DMS79 treated with DMSO at 0.1 percent for 48 hours (cell line): ENCODE measurements at regions not wholly inside any gene's neighbourhood (a gene's known extent, or its start where the extent isn't known, plus 50 kb on each side); places are given as distances from the start of the nearest gene placed in this dataset.

Source experiments
- DNase-seq: peaks from one replicate; lab custom pipeline; 2025; lab: John Stamatoyannopoulos, UW

- no peak for DNase-seq
Observed at GRCh38 chr6:147621263-147621662, 112.8 kb downstream of the SAMD5 start.

DNA sequence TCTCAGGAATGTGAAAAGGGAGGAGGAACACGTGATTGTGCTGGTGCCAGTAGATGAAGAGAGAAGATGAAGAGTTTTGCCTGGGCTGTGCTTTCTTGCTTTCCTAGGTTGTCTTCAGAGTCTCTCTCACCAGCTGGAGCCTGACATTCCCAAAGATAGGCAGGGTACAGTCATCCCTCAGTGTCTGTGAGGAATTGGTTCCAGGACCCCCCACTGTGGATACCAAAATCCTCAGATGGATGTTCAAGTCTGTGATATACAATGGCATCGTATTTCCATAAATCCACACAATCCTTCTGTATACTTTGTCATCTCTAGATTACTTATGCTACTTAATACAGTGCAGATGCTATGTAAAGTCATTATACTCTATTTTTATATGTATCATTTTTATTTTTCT lies 113.5 kb downstream of the SAMD5 start:
- DNase-seq = no peak

DNA sequence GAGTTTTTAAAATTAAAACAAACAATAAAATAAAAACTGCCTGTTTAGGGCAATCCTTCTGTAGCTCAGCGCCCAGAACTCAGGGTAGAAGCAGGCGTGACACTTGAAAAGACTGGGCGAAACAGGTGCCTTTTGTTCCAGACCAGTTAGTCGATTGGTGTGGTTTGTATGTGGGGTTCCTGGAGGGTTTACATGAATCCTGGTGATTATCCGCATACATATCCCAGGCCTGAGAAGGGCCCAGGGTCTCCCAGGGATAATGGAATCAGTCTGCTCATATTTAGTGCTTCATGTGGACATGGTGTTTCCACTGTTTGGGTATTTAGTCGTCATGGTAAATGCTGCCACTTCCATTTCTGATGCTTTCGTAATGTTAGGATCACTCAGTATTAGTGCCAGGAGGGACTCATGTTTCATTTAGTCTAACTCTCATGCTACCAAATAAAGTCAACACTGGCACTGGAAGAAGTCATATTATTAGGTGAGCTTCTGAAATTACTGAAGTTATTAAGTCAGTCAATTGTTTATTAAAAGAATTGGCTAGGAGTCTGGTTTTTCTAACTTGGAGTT lies 116.5 kb downstream of the SAMD5 start:
- DNase-seq = no peak

GRCh38 chr6:147625946-147626345 lies 117.5 kb downstream of the SAMD5 start:
- DNase-seq = no peak

DNA sequence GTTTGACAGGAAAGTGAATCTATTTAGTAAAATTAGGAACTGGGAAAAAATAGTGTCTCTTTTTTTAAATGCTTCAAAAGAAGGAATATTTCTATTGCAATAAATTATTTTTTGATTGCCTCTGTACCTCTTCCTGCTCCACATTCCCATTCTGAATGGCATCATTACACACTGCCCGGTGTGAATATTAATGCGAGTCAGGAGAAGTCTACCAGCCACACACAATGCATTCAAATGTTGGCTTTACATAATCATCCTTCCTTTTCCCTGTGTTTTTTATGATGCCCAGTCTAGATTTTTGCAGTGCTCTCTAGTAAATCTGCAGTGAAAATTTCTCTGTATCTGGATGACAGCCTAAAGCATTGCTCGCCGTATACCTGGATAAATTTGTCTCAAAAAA lies 118.9 kb downstream of the SAMD5 start:
- no peak for DNase-seq

DNA sequence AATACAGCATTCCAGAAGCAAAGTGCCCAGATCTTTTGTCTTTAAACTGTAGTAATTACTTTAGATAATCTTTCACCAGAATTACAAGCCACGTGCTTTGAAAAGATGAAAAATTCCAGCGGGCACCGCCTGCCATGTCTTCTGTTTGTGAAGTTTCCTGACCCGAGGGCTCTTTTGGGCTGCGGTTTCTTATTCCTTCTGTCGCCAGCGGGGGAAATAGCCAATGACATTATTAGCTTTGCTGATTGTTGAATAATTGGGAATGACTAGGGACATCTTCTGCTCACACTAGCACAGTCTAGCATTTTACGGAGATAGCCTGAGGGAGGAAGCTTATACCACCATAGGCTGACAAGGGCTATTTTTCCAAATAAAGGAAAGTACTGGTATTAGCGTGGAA lies 124.7 kb downstream of the SAMD5 start:
- DNase-seq = no peak

DNA sequence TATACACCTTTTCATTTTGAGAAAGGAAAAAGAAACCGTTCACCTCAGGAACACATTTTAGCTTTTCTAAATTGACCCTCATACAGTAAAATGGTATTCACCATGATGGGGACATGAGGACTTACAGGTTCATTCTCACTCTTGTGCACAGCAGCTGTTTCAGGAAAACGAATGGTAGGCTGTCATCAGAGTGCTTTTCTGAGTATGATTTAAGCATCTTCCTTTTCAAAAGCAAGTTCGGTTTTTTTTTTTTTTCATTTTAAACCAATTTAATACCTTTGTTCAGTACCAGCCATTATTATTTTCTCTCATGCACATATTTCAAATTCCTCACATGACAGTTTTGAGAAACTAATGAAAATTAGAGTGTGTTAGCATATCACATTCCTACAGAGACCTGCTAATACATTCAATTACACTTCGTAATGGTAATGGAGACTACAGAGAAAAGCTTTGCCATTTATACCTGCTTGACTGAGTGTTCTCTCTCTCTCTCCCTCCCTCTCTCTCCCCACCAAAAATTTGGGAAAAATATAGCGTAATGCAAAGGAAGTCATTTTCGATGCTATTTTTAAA lies 129.2 kb downstream of the SAMD5 start:
- no peak for DNase-seq

DNA sequence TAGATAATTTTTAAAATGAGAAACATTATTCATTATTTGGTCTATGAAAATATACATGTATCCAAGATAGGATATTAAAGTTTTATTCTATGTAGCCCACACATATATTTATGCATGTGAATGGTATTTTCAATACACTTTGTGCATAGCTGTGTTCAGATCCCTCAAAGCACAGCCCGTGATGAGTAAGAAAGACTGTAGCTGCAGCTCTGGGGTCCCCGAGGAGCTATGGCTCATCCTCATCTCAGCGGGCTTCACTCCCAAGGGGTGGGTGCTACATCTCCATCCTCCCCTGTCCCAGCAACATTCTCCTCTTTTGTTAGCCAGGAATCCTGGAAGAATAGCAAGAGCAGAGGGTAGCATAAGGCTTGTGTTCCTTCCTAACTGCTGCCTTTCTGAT lies 130.8 kb downstream of the SAMD5 start:
- DNase-seq = no peak

DNA sequence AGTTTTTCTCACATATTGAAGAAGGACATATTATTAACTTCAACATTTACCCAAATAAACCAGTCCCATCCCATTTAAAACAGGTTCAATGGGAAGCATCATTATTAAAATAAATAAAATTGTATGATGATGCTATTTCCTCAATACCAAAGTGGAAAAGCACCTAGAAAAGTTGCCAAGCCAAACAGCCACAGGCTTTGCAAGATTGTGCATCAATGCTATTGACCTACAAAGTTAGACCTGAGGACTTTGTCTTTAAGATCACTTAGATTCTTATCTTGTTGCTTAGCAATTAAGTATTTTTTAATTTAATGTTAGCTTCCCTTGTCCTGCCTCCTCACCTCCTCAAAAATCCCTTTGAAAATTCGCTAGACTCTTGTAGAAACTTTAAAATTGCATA lies 132.1 kb downstream of the SAMD5 start:
- DNase-seq = no peak

GRCh38 chr6:147641511-147641910 lies 133.0 kb downstream of the SAMD5 start:
- no peak for DNase-seq

DNA sequence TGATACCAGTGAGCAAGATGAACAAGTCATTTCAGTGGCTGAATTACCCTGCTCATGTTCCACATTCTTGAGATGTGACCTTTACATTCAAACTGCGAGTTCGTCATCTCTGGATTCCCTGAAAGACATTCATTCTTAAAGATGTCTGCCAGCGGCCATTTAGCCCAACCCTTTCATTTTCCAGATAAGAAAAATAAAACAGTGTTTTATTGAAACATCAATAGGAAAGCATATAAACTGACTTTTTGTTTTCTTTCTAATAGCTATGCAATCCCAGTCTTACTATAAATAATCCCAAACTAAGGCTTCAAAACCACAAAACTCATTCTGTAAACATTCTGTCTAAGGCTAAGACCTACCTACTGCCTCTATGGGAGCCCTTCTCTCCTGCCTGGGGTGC lies 134.0 kb downstream of the SAMD5 start:
- no peak for DNase-seq

GRCh38 chr6:147643341-147644200 lies 135.1 kb downstream of the SAMD5 start:
- no peak for DNase-seq

DNA sequence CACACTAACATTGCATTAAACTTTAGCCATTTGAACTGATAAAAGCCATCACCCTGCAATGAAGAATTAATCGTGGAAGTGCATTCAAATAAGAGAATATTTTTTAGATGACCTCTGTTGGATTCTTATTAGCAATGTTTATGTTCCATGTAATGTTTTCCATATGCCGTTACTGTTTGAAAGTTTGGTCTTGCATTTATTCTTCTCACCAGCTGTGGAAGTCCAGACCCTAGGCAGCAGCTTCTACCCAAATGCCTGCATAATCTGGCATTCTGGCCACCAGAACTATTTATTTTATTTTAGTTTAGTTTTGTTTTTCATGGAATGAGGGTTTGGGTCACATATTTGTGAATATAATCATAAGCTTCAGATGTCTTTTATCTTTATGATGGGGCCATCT lies 140.4 kb downstream of the SAMD5 start:
- no peak for DNase-seq

DNA sequence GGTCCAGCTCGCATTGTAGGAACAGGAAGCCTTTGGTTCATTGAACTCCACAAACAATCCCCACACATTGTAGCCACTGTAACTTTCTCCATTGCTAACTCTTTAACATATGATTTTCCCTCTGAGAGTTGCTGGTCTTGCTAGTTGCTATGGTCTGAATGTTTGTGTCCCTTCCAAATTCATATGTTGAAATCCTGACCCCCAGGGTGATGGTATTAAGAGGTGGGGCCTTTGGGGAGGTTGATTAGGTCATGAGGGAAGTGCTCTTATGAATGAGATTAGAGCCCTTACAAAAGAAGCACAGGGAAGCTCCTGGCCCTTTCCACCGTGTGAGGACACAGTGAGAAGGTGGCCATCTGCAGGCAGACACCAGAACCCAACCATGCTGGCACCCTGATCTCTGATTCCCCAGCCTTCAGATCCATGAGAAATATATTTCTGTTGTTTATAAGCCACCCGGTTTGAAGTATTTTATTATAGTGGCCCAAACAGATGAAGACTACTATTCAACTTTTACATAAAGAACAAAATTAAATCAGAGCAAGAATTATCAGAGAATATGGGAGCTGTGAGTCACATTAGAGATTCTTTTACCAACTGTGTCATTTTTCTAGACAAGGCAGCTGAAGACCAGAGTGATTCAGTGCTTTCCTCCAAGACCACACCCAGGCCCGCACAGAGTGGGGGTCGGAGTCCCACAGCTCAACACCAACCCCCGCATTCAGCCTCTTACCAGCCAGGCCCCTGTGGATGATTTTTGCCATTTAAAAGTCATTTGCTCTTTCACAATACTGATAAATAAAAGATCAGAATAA lies 143.0 kb downstream of the SAMD5 start:
- no peak for DNase-seq

GRCh38 chr6:147653631-147654030 lies 145.1 kb downstream of the SAMD5 start:
- no peak for DNase-seq

GRCh38 chr6:147654103-147654845 lies 145.8 kb downstream of the SAMD5 start:
- DNase-seq = no peak

DNA sequence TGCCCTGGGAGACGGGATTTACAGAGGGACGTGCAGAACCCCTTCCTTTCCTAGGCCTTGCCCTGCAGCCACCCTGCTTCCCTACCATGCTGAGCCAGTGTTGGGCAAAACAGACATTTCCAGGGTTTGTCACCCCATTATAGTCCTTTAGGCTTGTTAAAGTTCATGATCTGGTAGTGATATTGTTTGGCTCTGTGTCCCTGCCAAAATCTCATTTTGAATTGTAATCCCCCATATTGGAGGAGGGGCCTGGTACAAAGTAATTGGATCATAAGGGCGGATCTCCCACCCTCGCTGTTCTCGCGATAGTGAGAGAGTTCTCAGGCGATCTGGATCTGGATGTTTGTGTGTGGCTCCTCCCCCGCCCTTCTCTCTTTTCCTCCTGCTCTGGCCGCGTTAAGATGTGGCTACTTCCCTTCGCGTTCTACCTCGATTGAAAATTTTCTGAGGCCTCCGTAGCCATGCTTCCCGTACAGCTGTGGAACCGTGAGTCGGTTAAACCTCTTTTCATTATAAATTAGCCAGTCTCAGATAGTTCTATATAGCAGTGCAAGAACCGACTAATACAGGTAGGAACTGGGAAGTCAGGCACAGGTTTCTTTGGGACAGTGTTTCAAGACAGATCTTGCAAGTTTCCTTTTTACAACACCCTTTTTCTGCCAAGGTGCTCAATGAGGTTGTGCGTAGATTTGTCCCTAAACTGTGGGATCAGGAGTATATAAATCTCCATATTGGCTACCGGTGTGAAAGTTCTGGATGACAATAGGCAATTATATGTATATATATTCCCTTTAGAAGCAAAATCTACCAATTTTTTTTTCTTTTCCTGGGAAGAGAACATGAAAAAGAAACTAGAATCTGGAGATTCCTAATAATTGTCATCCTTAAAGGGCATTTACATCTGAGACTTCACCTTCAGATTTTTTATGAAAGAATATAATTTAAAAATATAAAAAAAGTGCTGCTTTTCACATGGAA lies 152.1 kb downstream of the SAMD5 start:
- no peak for DNase-seq

- no peak for DNase-seq
Observed at GRCh38 chr6:147662646-147663045, 154.2 kb downstream of the SAMD5 start.

DNA sequence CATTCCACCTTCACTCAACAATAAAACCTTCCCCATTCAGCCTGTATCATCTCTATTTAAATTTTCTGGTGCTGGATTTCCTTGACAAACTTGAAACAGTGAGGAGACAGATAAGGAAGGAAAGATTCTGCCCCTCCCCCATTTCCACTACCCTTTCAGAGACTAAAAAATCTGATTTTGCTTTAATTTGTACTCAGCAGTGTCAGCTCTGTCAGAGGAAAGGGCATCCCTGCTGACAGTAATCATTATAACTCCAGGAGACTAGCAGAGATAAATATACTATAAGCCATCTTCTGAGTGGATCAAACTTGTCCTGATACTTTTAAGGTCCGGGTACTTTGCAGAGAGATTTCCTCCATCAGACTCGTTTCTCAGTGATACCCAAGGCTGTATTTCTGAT lies 155.6 kb downstream of the SAMD5 start:
- DNase-seq = no peak

DNA sequence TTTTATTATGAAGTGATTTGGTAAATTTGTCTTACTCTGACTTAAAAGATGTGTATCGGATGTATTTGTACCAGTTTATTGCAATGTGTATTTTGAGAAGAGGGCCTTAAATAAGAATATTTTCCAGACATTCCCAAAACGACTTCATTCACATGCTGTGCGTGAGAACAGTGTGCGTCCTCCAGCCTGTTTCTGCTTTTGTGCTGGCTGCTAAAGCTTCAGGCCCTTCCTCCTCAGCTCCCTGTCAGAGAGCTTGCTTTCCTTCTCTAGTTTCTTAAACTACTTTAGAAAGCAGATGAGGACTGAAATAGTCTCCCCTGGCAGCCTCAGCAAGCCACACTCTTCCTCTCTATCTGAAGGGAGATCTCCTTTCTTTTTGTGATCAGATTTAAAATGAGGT lies 157.8 kb downstream of the SAMD5 start:
- no peak for DNase-seq

DNA sequence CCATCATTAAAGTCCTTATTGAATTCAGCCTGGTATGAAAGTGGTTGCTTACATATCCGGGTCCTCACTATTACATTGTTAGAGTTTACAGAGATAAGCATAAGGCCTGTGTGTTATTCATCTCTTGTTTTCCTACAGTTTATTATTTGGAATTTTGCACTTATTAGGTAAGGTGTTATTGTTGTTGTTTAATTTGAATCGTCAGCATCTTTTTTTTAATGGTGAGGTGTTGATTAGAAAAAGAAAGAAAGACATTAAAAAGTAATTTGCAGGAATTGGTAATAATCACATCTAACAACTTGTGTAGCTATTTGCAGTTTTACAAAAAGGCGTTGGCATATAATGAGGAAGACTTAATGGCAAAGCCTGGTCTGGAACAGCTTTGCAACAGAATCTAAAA lies 158.6 kb downstream of the SAMD5 start:
- no peak for DNase-seq
